Activated CD8-positive, alpha-beta memory T cell treated with anti-CD3 and anti-CD28 coated beads, Interleukin-2, amount 50 U/mL, for 1 hour (primary cell): ENCODE measurements at regions not wholly inside any gene's neighbourhood (a gene's known extent, or its start where the extent isn't known, plus 50 kb on each side); places are given as distances from the start of the nearest gene placed in this dataset.
"Not testable (repeated sequence)": the region's sequence is repeated elsewhere in the genome, so short reads cannot be mapped to it uniquely, and the experiment has no call there.

Source experiments
- DNase-seq: peaks from one replicate; pipeline ENCODE4 v3.0.0-alpha.2; 2020; ENCODE audit errors: extremely low read depth

DNA sequence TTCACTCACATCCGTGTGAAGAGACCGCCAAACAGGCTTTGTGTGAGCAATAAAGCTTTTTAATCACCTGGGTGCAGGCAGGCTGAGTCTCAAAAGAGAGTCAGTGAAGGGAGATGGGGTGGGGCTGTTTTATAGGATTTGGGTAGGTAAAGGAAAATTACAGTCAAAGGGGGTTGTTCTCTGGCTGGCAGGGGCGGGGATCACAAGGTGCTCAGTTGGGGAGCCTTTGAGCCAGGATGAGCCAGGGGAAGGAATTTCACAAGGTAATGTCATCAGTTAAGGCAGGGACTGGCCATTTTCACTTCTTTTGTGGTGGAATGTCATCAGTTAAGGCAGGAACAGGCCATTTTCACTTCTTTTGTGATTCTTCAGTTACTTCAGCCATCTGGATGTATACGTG is 210.3 kb upstream of the ELL2 start:
- not testable (repeated sequence) for DNase-seq

DNA sequence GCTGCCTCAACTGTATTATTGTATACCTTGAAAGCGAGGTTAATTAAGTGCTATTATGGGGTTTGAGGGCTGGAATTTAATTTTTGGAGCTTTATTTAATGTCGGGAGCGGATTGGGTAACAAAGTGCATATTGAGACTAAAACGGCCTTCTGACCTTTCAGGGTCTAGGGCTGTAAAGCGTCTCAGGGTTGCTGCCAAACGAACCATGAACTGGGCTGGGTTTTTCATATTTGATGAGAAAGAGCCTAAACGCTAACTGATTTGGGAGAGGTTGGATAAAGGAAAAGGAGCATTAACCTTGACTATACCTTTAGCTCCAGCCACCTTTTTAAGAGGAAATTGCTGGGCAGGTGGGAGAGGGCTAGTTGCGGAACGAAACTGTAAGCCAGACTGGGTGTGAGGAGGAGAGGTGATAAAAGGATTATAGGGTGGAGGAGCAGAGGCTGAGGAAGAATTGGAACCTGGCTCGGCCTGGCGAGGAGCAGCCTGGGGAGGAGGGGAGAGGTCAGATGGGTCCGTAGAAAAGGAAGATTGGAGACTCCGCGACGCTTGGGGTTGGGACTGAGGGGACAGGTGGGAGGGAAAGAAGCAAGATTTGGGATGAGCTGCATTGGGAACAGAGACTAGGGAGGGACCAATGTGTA is 209.0 kb upstream of the ELL2 start:
- DNase-seq, result not testable (repeated sequence)

DNA sequence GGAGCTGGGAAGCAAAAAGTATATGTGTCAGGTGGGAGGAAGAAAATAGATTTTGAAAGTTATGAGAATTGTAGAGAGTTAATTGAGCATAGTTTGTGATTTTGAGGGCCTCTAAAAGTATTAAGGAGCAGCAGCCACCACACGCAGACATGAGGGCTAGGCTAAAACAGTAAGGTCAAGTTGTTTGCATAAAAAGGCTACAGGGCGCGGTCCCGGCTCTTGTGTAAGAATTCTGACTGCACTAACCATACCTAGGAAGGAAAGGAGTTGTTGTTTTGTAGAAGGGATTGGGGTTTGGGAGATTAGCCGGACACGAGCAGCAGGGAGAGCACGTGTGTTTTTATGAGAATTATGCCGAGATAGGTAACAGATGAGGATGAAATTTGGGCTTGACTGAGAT is 207.2 kb upstream of the ELL2 start:
- DNase-seq, result not testable (repeated sequence)

DNA sequence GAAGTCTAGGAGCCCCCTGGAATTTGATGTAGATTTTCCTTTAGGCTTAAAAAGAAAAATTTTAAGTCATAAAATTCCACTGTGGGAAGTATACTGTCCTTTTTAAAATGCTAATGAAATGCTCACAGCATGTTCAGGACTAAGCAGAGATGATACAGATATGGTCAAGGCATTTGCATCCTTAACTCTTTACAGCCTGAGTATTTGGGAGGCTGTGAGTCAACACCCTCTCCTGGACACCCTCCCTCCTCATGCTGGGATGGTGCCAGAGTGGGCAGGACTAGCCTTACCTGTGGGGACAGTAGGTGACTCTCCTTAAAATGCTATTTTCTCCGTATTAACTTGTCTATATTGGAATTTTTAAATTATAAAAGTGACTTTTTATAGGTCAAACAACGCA is 197.4 kb upstream of the ELL2 start:
- no peak for DNase-seq

DNA sequence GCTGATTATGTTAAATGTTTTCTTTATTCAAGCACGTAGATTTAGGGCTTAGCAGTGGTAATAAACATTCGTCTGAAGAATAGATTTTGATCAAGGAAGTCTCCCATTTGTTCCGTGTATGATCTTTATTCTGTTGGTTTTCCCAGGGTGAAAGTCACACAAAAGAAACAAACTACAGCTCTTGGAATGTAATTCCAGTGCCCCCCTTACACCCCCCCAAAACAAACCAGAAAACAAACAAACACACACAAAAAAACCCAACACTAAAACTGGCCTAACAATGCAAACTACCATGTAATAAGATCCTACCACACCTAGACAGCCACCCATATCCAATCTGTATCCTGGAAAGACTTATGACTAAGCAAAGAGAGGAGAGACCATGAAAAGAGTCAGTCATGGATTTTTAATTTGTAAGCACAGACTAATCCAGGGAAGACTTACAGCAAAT is 196.2 kb upstream of the ELL2 start:
- no peak for DNase-seq

DNA sequence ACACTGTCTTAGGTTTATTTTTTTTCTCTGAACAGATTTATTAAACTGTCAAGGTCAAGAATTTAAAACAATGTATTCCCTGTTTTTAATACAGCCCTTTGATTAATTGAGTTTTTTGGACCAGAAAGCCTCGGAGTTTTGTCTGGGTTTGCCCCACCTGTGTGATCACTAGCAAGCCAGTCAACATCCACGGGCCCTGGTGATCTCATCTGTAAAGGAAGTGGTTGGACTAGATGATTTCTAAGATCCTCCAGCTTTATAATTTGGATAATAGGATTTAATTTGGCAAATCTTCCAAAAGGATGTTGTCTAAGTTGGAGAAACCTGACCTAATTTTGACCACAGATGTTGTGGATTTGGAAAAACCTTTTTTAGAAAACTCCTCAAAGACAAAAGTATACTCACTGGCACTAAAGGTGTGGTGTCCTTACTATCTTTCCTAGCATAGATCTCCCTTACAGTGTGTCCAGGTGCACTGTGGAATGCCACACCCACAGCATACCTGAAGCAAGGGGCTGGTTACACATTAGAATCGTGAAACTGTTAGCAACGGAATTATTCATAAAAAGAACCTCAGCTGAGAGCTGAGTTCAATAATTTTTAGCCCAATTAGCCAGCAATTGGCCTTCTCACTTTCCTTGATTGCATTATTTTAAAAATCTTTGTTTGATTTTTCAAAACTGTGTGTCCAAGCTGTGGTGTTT is 195.6 kb upstream of the ELL2 start:
- no peak for DNase-seq

DNA sequence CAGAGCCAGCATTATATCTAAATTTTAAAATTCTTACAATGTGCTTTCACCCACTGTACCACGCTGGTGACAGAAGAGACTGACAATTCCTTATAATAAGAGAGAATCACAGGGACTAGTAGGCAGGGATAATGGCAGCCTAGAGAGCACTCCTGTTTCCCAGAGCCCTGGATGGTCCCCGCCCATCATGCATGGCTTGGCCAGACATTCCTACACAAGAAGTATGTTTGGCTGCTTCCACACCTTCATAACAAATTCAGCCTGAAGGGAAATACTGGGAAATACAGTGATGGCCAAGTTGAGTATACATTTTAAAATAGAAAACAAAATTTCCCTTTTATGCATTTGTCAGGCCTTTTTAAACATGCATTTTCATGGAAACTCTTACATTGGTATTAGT is 193.5 kb upstream of the ELL2 start:
- no peak for DNase-seq

DNA sequence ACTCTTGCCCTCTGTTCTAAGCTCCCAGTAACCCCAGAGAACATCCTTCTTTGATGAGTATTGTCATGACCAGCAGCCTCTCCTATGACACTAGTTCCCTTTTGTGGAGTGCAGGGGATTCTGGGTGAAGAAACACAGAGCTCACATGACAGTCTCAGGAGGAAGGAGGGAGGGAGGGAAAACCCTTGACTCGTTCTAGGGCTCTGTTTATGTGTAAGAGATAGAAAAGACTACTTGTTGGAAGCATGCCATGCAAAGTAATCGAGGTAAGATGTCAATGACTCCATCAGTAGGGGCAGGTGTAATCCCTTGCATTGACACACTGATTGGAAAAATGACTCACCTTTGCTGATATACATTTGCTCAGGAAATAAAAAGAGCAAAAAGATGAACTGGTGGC is 190.2 kb upstream of the ELL2 start:
- DNase-seq, result no peak

DNA sequence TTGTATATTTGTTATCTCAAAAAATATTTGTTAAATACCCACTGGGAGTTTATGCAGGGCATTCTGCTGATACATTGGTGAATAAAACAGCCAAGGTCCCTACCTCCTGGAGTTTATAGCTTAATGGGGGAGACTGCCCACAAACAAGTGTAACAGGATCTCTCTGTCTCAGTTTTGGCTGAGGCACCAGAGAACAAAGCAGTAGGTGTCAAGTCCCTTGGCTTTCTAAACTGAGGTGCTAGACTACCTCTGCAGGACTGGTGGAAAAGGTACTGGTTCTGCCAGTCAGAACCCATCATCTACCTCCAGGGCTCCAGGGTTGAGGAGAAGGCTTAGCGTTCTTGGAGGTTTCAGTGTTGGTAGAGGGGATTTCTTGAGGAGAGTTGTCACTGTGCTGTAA is 188.4 kb upstream of the ELL2 start:
- DNase-seq, result no peak

DNA sequence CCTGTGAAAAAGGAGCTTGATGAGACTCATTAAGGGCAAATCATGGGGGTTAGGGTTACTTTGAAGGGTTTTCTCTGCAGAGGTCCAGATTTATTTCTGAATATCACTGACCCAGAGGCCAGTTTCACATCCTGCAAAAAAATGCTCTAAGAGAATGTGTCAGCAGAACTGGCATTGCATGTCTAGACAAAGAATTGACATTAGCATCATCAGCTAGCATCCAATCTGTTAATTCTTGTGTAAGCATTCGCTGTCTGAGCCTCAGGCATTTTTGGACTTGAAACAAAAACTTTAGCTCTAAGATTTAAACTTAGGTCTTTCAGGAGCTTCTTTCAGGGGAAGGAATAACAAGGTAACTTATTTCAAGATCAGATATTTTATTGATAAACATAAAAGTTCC is 187.9 kb upstream of the ELL2 start:
- no peak for DNase-seq

DNA sequence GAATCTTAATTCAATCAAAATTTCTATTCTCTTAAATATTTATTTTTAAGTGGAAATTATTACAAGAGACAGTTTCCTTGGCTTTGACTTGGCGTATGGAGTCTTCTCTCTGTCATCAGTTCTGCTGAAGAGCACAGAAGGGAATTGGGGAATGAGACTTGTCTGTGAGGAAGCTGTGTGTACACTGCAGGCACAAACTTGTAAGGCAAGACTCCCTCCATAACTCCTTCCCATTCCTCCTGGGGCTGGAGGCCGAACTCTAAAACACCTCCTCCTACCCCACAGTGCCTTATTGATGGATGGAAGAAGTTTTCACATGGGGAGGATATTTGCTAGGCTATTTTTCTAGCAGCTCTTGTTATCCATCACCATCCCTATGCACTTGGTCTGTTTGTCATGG is 187.4 kb upstream of the ELL2 start:
- DNase-seq, result no peak

DNA sequence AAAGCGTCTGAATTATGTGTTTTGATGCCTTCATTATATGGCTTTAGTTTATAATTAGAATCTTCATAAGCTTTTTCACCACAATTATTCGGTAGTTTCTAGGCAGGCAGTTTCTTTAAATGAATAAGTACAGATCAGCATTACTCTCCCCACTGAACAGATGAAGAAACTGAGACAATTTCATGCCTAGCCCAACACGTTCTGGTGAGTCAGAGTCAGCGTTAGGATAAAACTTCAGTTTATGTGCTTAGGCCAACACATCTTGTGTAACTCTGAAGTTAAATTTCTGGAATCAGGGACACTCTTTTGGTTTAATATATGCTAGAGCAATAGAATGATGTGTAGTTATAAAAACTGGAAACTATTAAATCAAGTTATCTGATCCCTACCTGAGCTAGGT is 186.7 kb upstream of the ELL2 start:
- no peak for DNase-seq

DNA sequence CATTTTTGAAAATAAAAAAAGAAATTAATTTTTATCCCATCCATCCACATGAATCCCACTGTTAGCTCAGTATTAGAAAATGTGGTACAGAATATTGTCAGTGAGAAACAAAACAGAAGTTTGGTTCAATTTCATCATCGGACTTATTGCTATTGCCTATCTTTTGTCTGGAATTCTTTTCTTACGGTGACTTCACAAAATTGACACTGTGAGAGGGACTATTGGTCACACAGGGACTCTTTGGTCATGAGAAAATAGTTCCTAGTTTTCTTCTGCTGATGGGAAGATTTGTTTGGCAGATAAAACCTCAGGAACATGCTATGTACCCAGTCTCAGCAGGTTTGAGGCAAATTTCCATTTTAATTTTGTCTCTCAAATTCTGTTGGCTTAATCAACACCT is 186.2 kb upstream of the ELL2 start:
- DNase-seq, result no peak

DNA sequence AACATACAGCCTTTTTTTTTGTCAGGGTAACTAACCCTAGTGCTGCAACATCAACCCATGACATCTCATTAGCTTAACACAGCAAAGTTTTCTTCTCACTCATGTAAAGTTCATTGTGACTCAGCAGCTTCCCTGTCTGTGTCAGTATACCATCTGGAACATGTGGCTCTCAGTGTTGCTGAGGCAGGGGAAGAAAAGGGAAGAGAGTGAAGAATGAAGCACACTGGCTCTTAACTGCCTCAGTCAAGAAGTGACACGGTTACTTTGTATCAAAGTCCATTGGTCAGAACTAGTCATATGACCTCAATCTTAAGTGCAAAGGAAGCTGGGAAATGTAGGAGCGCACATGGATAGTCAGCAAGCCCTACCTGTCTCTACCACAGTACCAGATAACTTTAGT is 185.0 kb upstream of the ELL2 start:
- no peak for DNase-seq

DNA sequence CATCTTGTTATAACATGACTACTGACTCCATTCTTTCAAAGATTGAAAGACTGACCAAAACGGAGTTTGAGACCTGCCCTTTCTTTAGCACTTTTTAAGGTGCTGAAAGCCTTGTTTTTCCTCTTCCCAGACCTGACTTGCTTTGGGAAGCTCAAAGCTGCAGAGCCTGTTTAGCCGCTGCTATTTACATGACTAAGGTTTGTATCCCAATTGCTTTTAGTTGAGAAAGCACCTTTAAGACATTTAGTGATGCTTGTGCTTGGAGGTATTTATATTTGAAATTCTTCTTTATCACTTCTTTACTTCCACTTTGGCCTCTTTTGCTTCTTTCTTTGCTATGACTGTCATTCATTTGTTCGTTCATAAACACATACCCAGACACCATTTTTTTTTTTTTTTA is 182.6 kb upstream of the ELL2 start:
- no peak for DNase-seq

DNA sequence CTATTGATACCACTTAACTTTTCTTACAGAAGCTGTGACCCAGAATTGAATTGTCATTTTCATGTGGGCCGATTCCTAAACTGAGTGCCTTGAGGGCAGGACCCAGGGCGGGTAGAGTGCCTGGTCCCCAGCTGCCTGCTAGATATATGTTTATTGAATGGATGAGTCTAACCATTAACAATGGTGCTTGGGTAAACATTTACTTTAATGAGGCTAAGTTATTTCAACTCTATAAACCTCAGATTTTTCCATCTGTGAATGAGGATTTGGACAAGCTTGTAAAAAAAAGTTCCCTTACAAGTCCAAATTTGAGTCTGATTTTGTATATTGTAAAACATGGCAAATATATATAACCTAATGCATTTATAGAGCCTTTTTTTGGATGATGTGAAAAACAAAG is 181.8 kb upstream of the ELL2 start:
- DNase-seq, result no peak

DNA sequence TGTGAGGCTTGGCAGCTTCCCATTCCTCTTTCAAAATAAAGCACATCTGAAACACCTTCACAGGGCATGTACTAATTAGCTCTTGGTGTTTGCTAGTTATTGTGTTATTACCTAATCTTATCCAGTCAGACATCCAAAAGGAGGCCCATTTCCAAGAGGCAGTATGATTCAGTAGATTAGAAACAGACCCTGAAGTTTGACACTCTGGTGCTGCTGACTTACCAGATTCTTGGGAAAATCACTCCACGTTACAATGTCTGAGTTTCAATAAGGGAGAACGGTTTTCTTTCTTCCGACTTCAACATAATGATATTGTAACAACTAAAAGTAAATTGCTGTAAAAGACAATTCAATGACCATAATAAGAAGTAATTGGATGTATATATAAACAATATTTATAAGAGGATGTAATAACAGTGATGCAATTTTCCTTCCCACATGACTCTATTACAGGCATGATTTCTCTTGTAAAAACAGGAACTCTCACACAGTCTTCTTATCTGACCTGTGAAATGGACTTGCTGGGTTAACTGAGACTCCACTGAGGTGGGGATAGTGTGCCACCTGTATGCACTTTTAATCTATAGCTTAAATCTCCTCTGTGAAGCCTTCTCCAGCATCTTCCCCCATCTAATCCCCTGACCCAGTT is 181.3 kb upstream of the ELL2 start:
- DNase-seq, result no peak

DNA sequence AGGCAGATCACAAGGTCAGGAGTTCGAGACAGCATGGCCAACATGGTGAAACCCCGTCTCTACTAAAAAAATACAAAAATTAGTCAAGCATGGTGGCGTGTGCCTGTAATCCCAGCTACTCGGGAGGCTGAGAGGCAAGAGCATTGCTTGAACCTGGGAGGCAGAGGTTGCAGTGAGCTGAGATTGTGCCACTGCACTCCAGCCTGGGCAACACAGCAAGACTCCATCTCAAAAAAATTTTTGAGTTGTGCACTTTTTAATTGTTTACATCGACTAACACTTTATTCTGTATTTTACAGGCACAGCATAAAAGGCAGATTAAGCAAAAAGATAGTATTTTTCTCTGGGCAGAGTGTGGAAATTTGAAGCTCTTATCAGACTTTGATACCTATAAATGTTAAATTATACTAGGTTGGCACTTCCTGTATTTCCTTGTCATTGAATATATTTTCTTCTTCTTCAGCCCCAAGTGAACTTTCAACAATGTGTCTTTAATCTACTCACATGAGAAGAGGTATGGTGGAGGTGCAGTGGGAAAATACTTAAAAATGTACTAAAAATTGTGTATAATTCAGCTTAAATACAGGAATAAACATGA is 180.6 kb upstream of the ELL2 start:
- DNase-seq, result no peak

DNA sequence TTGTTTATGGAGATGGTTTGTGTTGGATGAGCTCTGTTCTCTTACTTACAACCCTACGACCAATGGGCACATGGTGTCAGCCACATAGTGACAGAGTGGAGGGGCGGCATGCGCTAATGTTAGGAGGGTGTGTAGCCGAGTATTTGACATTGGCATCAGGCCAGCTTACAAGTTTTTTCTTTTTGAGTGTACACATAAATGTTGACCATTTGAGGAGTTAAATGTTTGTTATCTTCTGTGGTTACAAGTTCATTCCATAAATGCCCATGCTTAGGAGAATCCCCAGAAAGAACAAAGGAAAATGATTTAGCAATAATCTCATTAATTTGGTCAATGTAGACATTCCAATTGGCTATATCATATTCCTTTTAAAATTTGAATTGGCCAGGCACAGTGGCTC is 180.1 kb upstream of the ELL2 start:
- DNase-seq, result no peak

DNA sequence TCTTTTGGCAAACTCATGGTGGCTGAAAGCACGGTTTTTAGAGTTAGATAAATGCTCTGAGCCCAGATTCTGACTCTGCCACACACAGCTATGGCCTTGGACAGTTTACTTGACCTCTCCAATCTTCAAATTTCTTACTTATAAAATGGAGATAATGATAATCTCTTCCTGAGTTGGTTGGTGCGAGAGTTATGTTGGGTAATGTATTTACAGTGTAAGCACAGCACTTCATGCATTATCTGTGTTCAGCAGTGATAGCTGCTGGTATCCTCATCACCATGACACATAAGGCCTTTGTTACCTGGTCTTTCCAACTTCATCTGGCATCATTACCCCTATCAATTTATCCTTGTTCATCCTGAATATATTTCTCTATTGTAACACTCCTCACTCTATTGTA is 178.8 kb upstream of the ELL2 start:
- DNase-seq, result no peak

DNA sequence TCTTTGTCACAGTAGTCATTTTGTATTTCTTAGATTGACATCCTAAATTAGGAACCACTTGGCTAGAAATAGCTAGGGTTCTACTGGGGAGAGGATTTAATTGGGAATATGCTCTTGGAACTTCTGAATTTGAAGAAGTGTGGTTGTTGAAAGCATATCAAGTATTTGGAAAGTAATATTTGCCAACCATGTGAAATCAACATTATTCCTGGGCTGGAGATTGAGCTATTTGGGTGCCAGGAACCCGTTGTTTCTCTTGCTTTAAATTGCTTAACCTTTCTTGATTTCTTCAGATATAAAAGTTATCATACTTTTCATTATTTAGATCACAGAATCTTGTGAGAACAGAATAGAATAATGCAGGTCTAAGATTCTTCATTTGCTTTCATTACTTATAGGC is 178.4 kb upstream of the ELL2 start:
- DNase-seq, result no peak

DNA sequence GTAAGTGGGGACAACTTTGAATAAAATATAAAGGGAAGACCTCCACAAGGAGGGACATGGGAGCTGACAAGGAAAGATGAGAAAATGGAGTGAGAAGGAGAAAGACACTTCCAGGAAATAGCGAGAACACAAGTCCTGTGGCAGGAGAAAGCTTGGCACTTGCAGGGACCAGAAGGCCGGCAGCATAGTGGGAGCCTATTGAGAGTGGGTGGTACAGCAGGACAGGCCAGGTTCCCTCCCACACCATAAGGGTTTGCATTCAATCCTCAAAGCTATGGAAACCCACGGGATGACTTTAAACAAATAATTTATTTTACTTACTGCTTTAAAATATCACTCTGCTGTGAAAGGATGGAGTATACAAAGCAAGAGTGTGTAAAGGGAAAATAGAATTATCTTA is 173.2 kb upstream of the ELL2 start:
- no peak for DNase-seq
